HG03108 (cell line): ENCODE measurements at regions not wholly inside any gene's neighbourhood (a gene's known extent, or its start where the extent isn't known, plus 50 kb on each side); places are given as distances from the start of the nearest gene placed in this dataset.

ENCODE experiments used
- ATAC-seq: cut with Tn5 transposase; IDR thresholded peaks from one replicate; pipeline ENCODE4 v1.9.1; 2021; ENCODE audit warnings: moderate library complexity; ENCODE audit not compliant: unreplicated experiment

DNA sequence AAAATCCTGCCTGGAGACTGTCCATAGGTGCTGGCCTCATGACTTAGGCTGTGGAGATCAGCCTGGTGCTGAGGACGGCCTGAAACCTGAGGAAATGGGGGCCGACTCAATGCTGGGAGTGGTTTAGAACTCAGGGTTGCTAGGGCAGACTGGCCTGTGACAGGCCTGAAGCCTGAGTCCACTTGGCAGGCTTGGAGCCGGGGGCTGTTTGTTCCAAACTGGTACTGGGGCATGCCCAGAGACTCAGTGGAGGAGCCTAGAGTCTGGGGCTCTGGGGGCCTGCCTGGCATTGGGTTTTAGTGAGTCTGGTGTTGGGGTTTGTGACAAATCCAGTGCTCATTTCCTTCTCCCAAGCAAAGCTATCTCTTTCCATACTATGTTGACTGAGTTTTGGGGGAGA is 489.7 kb upstream of the CNKSR2 start:
- ATAC-seq = no peak

GRCh38 chrX:20863649-20864048 is 510.6 kb upstream of the CNKSR2 start:
- no peak for ATAC-seq

DNA sequence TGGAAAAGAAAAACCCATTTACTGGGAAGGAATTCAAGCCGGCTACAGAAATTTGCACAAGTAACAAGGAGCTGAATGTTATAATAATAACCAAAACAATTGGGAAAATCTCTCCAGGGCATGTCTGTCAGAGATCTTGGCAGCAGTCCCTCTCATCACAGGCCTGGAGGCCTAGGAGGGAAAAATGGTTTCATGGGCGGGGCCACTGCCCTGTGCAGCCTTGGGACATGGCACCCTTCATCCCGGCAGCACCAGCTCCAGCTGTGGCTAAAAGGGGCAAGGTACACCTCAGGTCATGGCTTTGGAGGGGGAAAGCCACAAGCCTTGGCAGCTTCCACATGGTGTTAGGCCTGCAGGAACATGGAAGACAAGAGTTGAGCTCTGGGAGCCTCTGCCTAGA is 513.1 kb upstream of the CNKSR2 start:
- no peak for ATAC-seq

DNA sequence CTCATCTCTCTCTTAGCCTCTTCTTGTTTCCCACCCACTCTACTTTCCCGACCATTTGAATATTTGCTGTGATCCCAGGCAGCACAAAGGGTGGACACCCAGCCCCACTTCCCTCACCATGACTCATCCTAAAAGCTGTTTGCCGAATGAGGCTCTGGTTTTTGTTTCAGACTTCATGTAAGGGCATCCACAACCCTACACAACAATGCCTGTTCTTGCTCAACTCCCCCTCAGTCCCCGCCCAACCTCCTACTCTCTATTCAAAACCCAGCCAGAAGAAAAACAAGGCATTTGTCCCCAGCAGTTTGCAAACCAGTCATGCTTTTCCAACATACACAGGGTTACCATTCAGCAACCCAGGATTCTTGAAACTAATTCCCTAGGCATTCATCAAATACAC is 516.5 kb upstream of the CNKSR2 start:
- no peak for ATAC-seq

GRCh38 chrX:20838477-20838876 is 535.7 kb upstream of the CNKSR2 start:
- no peak for ATAC-seq

- ATAC-seq = no peak
Measured at GRCh38 chrX:20829665-20830491, 544.3 kb upstream of the CNKSR2 start.

GRCh38 chrX:20825984-20826383 is 548.2 kb upstream of the CNKSR2 start:
- ATAC-seq = no peak

DNA sequence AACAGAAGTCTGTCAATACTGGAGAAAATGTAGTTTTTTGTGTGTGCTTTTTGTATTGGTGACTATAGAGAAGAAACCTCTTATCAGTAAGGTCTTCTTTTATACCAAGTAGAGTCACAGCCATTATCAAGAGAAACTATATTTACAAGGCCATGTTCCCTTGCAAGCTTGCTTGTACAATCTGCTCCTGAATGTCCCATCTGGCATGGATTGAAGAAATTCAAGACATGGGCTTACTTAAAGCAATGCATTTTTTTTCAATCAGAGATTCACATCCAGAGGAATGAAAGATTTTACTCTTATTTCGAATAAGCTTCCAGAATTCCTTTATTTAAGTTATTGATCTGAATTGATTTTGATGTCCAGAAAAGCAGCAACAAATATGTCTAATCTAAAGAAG is 537.3 kb upstream of the RPS6KA3 start:
- ATAC-seq = no peak

DNA sequence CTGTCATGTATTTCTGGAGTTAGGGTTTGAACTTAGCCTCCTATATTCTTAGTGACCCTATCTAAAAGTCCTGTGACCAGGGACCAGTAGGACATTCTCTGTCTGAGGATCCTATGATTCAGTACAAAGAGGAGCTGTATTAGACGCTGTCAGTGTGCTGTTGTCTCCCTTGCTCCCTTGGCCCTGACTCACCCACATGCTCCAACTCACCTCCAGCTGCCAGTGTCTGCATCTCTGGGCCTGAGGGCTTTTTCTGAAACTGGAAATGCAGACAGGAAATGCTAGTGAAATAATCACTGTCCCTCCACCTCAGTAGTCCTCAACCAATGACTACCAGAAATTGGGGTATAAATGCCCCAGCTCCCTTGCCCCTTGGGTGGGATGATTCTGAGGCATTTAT is 535.3 kb upstream of the RPS6KA3 start:
- no peak for ATAC-seq

- no peak for ATAC-seq
Measured at GRCh38 chrX:20796450-20796849, 529.7 kb upstream of the RPS6KA3 start.

DNA sequence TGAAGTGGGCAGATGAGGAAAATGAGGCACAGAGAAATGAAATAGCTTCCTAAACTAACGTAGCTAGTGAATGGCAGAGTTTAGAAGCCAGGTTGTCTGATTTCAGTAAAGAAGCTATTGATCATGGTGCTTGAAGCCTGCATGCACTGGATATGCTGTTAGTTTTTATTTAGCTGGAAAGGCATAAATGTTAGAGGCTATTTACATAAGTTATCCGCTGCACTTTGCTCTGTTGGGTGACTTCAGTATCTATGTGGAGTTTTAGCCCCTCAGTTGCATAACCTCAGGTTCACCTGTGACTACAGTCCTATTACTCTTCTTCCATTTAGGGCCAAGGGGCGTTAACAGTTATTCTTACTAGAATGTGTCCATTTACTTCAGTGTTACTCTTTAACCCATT is 522.4 kb upstream of the RPS6KA3 start:
- no peak for ATAC-seq

DNA sequence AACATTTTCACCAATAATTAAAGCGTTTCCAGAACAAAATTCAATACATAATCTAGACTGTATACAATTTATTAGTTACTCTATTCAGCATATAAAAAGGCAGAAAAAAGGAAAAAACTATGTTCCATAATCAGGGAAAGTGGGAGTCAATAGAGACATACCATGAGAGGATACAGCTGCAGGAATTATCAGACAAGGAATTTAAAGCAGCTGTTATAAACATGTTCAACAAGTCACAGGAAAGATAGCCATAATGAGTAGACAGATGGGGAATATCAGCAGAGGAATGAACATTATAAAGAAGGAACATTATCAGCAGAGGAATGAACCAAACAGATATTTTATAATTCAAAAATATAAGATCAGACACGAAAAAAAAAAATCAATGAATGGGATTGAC is 500.6 kb upstream of the RPS6KA3 start:
- no peak for ATAC-seq

DNA sequence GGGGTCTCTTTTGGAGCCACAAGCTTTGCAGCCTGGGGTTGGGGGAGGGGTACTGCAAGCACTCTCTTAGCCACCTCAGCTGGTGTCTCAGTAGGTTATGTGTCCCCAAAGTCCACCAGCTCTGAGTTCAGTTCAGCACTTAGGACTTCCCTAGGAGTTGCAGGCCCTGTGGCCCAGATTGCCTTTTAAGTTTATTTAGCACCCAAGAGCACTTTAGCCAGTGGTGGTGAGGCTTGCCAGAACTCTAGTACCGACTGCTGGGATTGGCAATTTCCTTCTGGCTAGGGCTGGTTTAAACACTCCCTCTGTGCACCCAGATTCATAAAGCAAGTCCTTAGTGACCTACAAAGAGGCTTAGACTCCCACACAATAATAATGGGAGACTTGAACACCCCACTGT is 489.9 kb upstream of the RPS6KA3 start:
- ATAC-seq = no peak

GRCh38 chrX:20753076-20753475 is 486.4 kb upstream of the RPS6KA3 start:
- ATAC-seq = no peak

GRCh38 chrX:20746690-20747089 is 480.0 kb upstream of the RPS6KA3 start:
- ATAC-seq = no peak

DNA sequence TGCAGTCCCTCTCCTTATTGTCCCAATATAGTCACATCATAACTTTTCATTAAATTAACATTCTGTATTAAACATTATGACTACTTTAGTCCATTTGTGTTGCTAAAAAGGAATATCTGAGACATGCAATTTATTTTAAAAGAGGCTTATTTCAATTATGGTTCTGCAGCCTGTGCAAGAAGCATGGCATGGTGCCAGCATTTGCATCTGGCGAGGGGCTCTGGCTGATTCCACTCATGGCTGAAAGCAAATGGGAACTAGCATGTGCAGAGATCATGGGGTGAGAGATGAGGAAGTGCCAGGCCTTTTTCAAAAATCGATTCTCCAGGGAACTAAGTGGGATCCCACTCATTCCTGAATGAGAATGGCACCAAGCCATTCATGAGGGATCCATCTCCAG is 476.3 kb upstream of the RPS6KA3 start:
- ATAC-seq = no peak

DNA sequence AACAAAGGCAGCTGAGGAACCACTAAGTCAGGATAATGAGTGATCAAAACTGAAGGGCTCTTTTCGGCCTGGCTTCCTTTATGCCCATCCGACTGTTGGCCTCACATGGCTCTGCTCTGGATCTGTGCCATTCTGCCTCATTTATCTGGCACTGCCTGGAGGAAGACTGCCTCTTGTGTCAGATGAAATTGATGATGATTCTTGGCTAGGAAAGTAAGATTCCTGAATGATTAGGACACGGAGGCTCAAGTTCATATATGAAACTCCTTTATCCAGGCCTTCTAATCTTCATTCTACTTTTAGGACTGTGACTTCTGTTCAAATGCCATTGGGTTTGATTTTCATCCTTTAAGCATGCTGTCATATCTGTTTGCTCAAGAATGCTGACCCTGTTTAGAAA is 475.4 kb upstream of the RPS6KA3 start:
- ATAC-seq = no peak

GRCh38 chrX:20740443-20740842 is 473.7 kb upstream of the RPS6KA3 start:
- no peak for ATAC-seq

DNA sequence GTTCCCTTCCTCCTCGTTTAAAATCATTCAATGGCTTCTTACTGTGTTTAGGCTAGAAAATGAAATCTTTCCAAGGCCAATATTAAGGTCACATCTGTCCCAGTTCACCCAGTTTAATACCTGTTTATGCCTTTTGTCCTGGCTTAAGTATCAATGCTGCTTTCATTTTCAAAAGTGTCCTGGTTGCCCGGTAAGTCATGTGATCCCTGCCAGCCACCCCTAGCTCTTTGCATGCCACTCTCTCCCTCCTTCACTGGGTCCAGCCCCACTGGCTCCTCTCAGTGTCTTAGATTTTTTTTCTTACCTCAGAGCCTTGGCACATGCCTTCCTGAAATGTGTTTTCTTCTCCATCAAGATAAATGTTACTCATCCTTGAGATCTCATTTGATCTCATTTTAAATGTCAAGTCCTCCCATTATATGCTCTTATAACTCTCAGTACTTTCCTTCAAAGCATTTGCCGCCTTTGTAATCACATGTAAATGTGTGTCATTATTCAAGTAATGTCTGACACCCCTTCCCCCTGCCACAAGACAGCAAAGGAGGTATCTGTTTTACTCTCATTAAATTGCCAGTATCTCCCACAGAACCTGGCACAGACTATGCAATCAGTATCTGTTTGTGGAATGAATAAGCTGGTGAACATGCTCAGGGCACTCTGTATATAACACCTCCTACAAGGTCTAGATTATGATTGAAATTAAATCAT is 472.5 kb upstream of the RPS6KA3 start:
- ATAC-seq = no peak

- ATAC-seq = no peak
Measured at GRCh38 chrX:20729416-20729815, 462.7 kb upstream of the RPS6KA3 start.

- no peak for ATAC-seq
Measured at GRCh38 chrX:20727447-20727846, 460.7 kb upstream of the RPS6KA3 start.

DNA sequence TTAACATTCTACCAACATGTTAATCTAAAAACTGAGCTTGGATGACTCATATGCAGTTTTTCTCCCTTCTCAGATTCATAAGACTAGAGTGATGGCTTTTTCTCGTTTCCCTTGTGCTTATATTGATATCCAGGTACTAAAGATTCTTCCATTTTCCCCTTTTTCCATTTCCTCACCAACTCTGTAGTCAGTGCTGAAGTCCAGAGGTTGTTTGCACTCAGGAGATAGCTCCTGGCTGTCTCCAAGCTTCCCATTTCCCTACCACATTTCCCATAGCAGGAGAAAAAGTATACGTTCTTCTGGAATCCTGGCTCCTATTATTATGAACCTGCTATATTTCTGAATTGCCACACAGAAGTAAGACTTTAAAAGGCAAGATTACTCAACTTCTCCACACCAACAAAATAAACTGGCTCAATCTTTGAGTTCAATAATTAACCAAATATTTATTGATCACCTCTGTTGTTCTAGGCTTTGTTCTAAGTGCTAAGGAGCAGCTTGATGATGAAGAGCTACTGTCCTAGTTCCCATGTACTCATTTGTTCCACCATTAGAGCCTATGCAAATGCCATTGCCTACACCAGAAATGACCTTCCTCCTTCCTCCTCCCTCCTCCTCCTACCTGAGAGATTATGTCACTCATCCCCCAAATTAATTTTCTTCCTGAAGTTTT is 454.4 kb upstream of the RPS6KA3 start:
- no peak for ATAC-seq
